Naive thymus-derived CD4-positive, alpha-beta T cell (primary cell): ENCODE measurements at regions not wholly inside any gene's neighbourhood (a gene's known extent, or its start where the extent isn't known, plus 50 kb on each side); places are given as distances from the start of the nearest gene placed in this dataset.

Experiments used
- ATAC-seq: fragments of 150-1000 bp; cut with Tn5 transposase; 2 replicates; pipeline ENCODE4 v1.10.0; 2021; ENCODE audit warnings: mild to moderate bottlenecking, moderate library complexity
- CTCF ChIA-PET: fragments of 350-600 bp; sonication (Branson Sonifier 250); formaldehyde crosslinking; loops from one replicate; lab custom pipeline; 2021; ENCODE audit warnings: antibody characterized with exemption; lab: Charles Lee
- POLR2A ChIA-PET: fragments of 350-600 bp; sonication (Branson Sonifier 250); formaldehyde crosslinking; loops from one replicate; lab custom pipeline; 2021; ENCODE audit warnings: antibody characterized with exemption, inconsistent platforms; lab: Charles Lee
- DNase-seq, 9 donors: peaks; one replicate each; pipeline versions ENCODE4 v3.0.0 to v3.0.0-alpha.2; 2020 to 2022; ENCODE audit warnings: mixed read lengths in 1 of 9
- H3K27ac ChIP-seq: one replicate; pipeline ENCODE4 v1.7.0; 2013; ENCODE audit warnings: mild to moderate bottlenecking, low read depth, low read length, moderate library complexity
- H3K27me3 ChIP-seq, 2 donors: one replicate each; pipeline ENCODE4 v1.7.0; 2013; ENCODE audit warnings: low read length in 2 of 2, mild to moderate bottlenecking in 2 of 2, moderate library complexity in 2 of 2; ENCODE audit not compliant: control insufficient read depth in 2 of 2, insufficient read depth in 2 of 2
- H3K36me3 ChIP-seq, 3 experiments: 1 replicate in 2 of 3; 2 replicates in 1 of 3; pipeline ENCODE4 v1.7.0; 2013; ENCODE audit warnings: low read length in 3 of 3, mild to moderate bottlenecking in 3 of 3, moderate library complexity in 1 of 3; ENCODE audit not compliant: insufficient read depth in 3 of 3, control insufficient read depth in 2 of 3
- H3K4me1 ChIP-seq, 2 donors: one replicate each; pipeline ENCODE4 v1.7.0; 2013; ENCODE audit warnings: low read length in 2 of 2, mild to moderate bottlenecking in 2 of 2, moderate library complexity in 1 of 2; ENCODE audit not compliant: control insufficient read depth in 2 of 2, insufficient read depth in 2 of 2
- H3K4me3 ChIP-seq: 2 replicates; pipeline ENCODE4 v1.7.0; 2013; ENCODE audit warnings: mild to moderate bottlenecking, low read length
- H3K9me3 ChIP-seq, 3 experiments: 1 replicate in 2 of 3; 2 replicates in 1 of 3; pipeline ENCODE4 v1.7.0; 2013; ENCODE audit warnings: low read length in 3 of 3; ENCODE audit not compliant: control insufficient read depth in 2 of 3
- H3K27ac Mint-ChIP-seq, 9 donors: one replicate each; pipeline ENCODE4 v1.8.0; 2020 to 2022; ENCODE audit warnings: mixed read lengths in 9 of 9, mild to moderate bottlenecking in 8 of 9, moderate library complexity in 5 of 9, inconsistent platforms in 2 of 9
- H3K27me3 Mint-ChIP-seq, 5 donors: one replicate each; pipeline ENCODE4 v1.8.0; 2021 to 2022; ENCODE audit warnings: mixed read lengths in 5 of 5, mild to moderate bottlenecking in 1 of 5
- H3K36me3 Mint-ChIP-seq, 5 donors: one replicate each; pipeline ENCODE4 v1.8.0; 2020 to 2022; ENCODE audit warnings: mixed read lengths in 5 of 5, mild to moderate bottlenecking in 3 of 5, inconsistent platforms in 1 of 5
- H3K4me1 Mint-ChIP-seq, 7 donors: one replicate each; pipeline ENCODE4 v1.8.0; 2020 to 2022; ENCODE audit warnings: mixed read lengths in 7 of 7, mild to moderate bottlenecking in 3 of 7, inconsistent platforms in 1 of 7
- H3K4me3 Mint-ChIP-seq, 10 donors: one replicate each; pipeline ENCODE4 v1.8.0; 2020 to 2022; ENCODE audit warnings: mild to moderate bottlenecking in 10 of 10, mixed read lengths in 10 of 10, moderate library complexity in 6 of 10, inconsistent platforms in 2 of 10
- H3K9me3 Mint-ChIP-seq, 11 donors: one replicate each; pipeline ENCODE4 v1.8.0; 2020 to 2022; ENCODE audit warnings: mixed read lengths in 11 of 11, mild to moderate bottlenecking in 4 of 11, inconsistent platforms in 1 of 11, moderate library complexity in 1 of 11
- intact Hi-C, 2 donors: fragments of 100-400 bp; cut with micrococcal nuclease; formaldehyde crosslinking; loops; one replicate each; pipeline ENCODE4 v1.15.1; 2023

DNA sequence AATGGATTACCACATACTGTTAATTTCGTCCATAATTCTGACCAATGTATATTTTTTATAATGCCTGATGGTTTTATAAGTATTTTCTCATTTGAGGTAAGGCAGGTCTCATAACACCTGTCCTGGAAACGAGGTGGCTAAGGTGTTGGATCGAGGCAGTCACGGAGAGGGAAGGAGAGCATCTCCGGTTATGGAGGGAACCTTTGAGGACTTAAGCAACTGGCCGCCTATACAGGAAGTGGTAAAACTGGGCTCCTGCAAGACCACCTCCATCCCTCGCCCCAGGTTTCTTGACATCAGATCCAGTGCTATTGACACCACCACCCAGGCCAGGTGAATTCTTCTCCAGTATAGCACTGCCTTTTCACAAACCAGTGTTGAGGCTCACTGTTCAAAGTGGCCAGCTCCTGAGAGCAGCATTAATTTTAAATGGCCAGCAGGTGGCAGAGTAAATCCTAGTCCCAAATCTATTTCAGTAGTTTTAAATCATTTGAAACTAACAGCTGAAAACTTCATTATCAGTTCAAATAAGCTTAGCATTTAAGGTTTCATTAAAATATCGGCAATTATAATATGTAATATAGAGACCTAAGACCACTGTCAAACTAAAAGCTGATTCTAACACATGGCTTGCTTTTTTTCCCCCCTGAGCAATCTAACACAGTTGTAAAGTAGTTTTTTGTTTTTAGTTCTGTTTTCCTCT lies 100.8 kb downstream of the PPM1A start:
- intact Hi-C loops: loop anchor here (1.0 to 5.0 kb wide), 5 partner anchors 212 to 1777 kb away; no protein-coding TSS in a partner anchor

GRCh38 chr14:60350366-60350720 lies 101.3 kb downstream of the PPM1A start:
- CTCF ChIA-PET: interaction anchor here (0.6 to 1.8 kb wide), 8 partner anchors 19 to 903 kb away, joined by 3 to 8 read pairs (median 3); no protein-coding TSS in a partner anchor
- no peak overlapping the region for H3K27ac Mint-ChIP-seq
- DNase-seq (no peak), ATAC-seq (no peak)
- H3K4me1 ChIP-seq: no peaks in the 10 kb centered on the region
- no peaks in the 10 kb centered on the region for H3K36me3 Mint-ChIP-seq
- H3K27me3 ChIP-seq: peaks cover 0 to 3% of the 10 kb centered on the region in 2 donors
- no peak overlapping the region for H3K4me3 Mint-ChIP-seq
- H3K4me1 Mint-ChIP-seq: peaks cover 0 to 12% (median 3%) of the 10 kb centered on the region in 7 donors
- no peaks in the 10 kb centered on the region for H3K9me3 ChIP-seq
- intact Hi-C loops: loop anchor here (1.0 to 5.0 kb wide), 5 partner anchors 212 to 1777 kb away; no protein-coding TSS in a partner anchor
- peaks cover 0 to 24% (median 12%) of the 10 kb centered on the region in 5 donors for H3K27me3 Mint-ChIP-seq
- H3K36me3 ChIP-seq: no peaks in the 10 kb centered on the region
- H3K27ac ChIP-seq: no peak overlapping the region
- no peak overlapping the region for H3K4me3 ChIP-seq
- POLR2A ChIA-PET: no interaction called here
- H3K9me3 Mint-ChIP-seq: no peaks in the 10 kb centered on the region

More for the DNA sequence above, 100.8 kb downstream of the PPM1A start:
- Mint-ChIP-seq H3K9me3 (no peaks in the 10 kb centered on the region), H3K4me1 (peaks cover 0 to 12% (median 3%) of the 10 kb centered on the region in 7 donors), H3K4me3 (no peak overlapping the region), H3K27me3 (peaks cover 0 to 27% (median 12%) of the 10 kb centered on the region in 5 donors), H3K27ac (no peak overlapping the region), H3K36me3 (no peaks in the 10 kb centered on the region)
- DNase-seq (peak in 6 of 9 donors; percentile 2 to 37 (median 24)), ATAC-seq (peak; percentile 54)
- H3K27ac ChIP-seq: no peak overlapping the region
- ChIA-PET CTCF (interaction anchor here (0.6 to 1.8 kb wide), 8 partner anchors 11 to 904 kb away, joined by 3 to 8 read pairs (median 3); no protein-coding TSS in a partner anchor), POLR2A (no interaction called here)
- no peak overlapping the region for H3K4me3 ChIP-seq
- no peaks in the 10 kb centered on the region for H3K4me1 ChIP-seq
- H3K9me3 ChIP-seq: no peaks in the 10 kb centered on the region
- H3K27me3 ChIP-seq: peaks cover 0 to 3% of the 10 kb centered on the region in 2 donors
- H3K36me3 ChIP-seq: no peaks in the 10 kb centered on the region

- Histone ChIP-seq H3K4me1 (no peaks in the 10 kb centered on the region), H3K27ac (no peak overlapping the region), H3K9me3 (no peaks in the 10 kb centered on the region), H3K27me3 (no peaks in the 10 kb centered on the region), H3K4me3 (no peak overlapping the region), H3K36me3 (no peaks in the 10 kb centered on the region)
- H3K27me3 Mint-ChIP-seq: peaks cover 0 to 26% (median 12%) of the 10 kb centered on the region in 5 donors
- POLR2A ChIA-PET: no interaction called here
- no peak overlapping the region for H3K27ac Mint-ChIP-seq
- intact Hi-C loops: loop anchor here in 1 of 2 donors (5.0 kb wide), 1 partner anchor 1774 kb away; no protein-coding TSS in a partner anchor
- no peak for DNase-seq
- ATAC-seq: no peak
- no peaks in the 10 kb centered on the region for H3K9me3 Mint-ChIP-seq
- CTCF ChIA-PET: no interaction called here
- H3K36me3 Mint-ChIP-seq: no peaks in the 10 kb centered on the region
- no peak overlapping the region for H3K4me3 Mint-ChIP-seq
- H3K4me1 Mint-ChIP-seq: no peaks in the 10 kb centered on the region
Measured at GRCh38 chr14:60353420-60353819, 104.4 kb downstream of the PPM1A start.

DNA sequence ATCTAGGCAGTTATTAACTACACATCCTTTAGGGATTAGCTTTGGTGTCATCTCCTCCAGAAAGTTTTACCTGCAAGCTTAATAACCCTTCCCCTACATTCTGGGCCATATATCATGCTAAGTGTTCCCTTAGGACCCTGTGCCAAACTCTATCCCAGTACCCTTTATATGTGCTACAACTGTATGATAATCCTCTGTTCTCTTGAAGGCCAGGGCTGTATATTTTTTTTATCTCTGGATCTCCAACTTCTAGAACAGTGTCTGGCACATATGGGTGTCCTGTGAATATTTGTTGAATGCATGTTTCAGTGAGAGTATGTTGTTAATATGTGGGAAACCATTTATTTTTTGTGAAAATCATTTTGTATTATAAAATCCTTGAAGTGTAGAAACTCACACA lies 106.7 kb downstream of the PPM1A start:
- intact Hi-C loops: no loop called here
- Histone ChIP-seq H3K27me3 (no peaks in the 10 kb centered on the region), H3K36me3 (no peaks in the 10 kb centered on the region), H3K4me3 (no peak overlapping the region), H3K9me3 (no peaks in the 10 kb centered on the region), H3K27ac (no peak overlapping the region), H3K4me1 (no peaks in the 10 kb centered on the region)
- Mint-ChIP-seq H3K36me3 (no peaks in the 10 kb centered on the region), H3K4me1 (no peaks in the 10 kb centered on the region), H3K27me3 (peaks cover 0 to 20% (median 8%) of the 10 kb centered on the region in 5 donors), H3K4me3 (no peak overlapping the region), H3K27ac (no peak overlapping the region), H3K9me3 (no peaks in the 10 kb centered on the region)
- DNase-seq (no peak), ATAC-seq (no peak)
- CTCF ChIA-PET: no interaction called here
- POLR2A ChIA-PET: interaction anchor here (0.5 kb wide), 1 partner anchor 107 kb away, joined by 3 read pairs; the partner anchor contains the start of gene PPM1A

- no peaks in the 10 kb centered on the region for H3K4me1 ChIP-seq
- intact Hi-C loops: no loop called here
- no peaks in the 10 kb centered on the region for H3K27me3 ChIP-seq
- POLR2A ChIA-PET: no interaction called here
- H3K36me3 ChIP-seq: no peaks in the 10 kb centered on the region
- DNase-seq (no peak), ATAC-seq (no peak)
- no peak overlapping the region for H3K27ac Mint-ChIP-seq
- no peaks in the 10 kb centered on the region for H3K4me1 Mint-ChIP-seq
- H3K4me3 Mint-ChIP-seq: no peak overlapping the region
- no peaks in the 10 kb centered on the region for H3K36me3 Mint-ChIP-seq
- no peaks in the 10 kb centered on the region for H3K9me3 ChIP-seq
- no peaks in the 10 kb centered on the region for H3K9me3 Mint-ChIP-seq
- H3K27me3 Mint-ChIP-seq: peaks cover 0 to 23% (median 13%) of the 10 kb centered on the region in 5 donors
- H3K27ac ChIP-seq: no peak overlapping the region
- CTCF ChIA-PET: no interaction called here
- no peak overlapping the region for H3K4me3 ChIP-seq
Measured at GRCh38 chr14:60356386-60356785, 107.4 kb downstream of the PPM1A start.

DNA sequence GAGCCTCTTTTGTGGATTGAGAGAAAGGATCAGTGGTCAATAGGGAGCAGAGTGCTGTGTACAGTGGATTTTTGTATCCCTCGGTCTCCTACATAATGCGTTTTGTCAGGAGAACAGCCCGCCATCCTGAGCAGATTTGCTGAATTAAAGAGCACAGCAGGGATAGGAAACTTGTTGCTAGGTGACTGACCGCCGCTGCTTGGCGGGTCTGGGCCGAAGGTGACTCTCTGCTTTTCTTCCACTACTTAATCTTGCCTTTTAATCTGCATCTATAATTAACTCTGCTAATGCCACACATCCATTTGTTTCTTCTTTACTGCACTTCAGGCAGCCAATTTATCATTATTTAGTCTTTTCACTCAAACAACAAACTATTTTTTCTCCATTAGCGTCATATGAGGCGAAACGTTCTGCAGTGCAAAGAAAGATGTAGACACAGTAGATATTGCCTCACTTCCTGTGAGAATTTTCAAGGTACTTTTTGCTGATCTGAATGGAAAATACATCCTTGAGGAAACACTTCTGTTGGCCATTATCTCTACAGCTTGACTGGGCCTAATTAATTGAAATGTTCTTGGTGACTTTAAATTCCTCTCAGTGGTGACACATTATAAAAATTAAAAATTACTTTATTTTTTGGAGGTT lies 108.0 kb downstream of the PPM1A start:
- ATAC-seq (no peak), DNase-seq (no peak)
- Mint-ChIP-seq H3K4me1 (no peaks in the 10 kb centered on the region), H3K27ac (no peak overlapping the region), H3K4me3 (no peak overlapping the region), H3K9me3 (no peaks in the 10 kb centered on the region), H3K27me3 (peaks cover 0 to 18% (median 7%) of the 10 kb centered on the region in 5 donors), H3K36me3 (no peaks in the 10 kb centered on the region)
- ChIA-PET POLR2A (no interaction called here), CTCF (no interaction called here)
- Histone ChIP-seq H3K27me3 (no peaks in the 10 kb centered on the region), H3K27ac (no peak overlapping the region), H3K36me3 (no peaks in the 10 kb centered on the region), H3K4me3 (no peak overlapping the region), H3K4me1 (no peaks in the 10 kb centered on the region), H3K9me3 (no peaks in the 10 kb centered on the region)
- intact Hi-C loops: no loop called here
